D721Med (cell line): ENCODE measurements at regions not wholly inside any gene's neighbourhood (a gene's known extent, or its start where the extent isn't known, plus 50 kb on each side); places are given as distances from the start of the nearest gene placed in this dataset.

Experiments used
- DNase-seq: peaks from one replicate; pipeline ENCODE4 v3.0.0; 2011; ENCODE audit warnings: low spot score; ENCODE audit not compliant: insufficient read length
- FAIRE-seq: peaks from 2 replicates; lab custom pipeline; 2011; peaks lifted over from hg19 to GRCh38; lab: Jason Lieb, UNC
- TF ChIP-seq, protein P1 (sequence below): IDR thresholded peaks from 2 replicates; pipeline ENCODE4 v1.5.1; 2012; ENCODE audit warnings: mild to moderate bottlenecking, control low read depth; ENCODE audit not compliant: insufficient read depth; ENCODE audit errors: missing control alignments

GRCh38 chrX:121150217-121150616, 102.8 kb downstream of the GLUD2 start:
- no peak for FAIRE-seq
- no peak for DNase-seq
- TF ChIP-seq, protein P1, sequence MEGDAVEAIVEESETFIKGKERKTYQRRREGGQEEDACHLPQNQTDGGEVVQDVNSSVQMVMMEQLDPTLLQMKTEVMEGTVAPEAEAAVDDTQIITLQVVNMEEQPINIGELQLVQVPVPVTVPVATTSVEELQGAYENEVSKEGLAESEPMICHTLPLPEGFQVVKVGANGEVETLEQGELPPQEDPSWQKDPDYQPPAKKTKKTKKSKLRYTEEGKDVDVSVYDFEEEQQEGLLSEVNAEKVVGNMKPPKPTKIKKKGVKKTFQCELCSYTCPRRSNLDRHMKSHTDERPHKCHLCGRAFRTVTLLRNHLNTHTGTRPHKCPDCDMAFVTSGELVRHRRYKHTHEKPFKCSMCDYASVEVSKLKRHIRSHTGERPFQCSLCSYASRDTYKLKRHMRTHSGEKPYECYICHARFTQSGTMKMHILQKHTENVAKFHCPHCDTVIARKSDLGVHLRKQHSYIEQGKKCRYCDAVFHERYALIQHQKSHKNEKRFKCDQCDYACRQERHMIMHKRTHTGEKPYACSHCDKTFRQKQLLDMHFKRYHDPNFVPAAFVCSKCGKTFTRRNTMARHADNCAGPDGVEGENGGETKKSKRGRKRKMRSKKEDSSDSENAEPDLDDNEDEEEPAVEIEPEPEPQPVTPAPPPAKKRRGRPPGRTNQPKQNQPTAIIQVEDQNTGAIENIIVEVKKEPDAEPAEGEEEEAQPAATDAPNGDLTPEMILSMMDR = no peak

- FAIRE-seq (no peak), DNase-seq (no peak)
- TF ChIP-seq, protein P1 = no peak
These were observed 103.9 kb downstream of the GLUD2 start for GRCh38 chrX:121151293-121151692.

- no peak for DNase-seq
- FAIRE-seq = no peak
- TF ChIP-seq, protein P1 = no peak
These were observed 107.5 kb downstream of the GLUD2 start for GRCh38 chrX:121154858-121155404.

- TF ChIP-seq, protein P1 = no peak
- FAIRE-seq (no peak), DNase-seq (no peak)
These were observed 113.6 kb downstream of the GLUD2 start for GRCh38 chrX:121160987-121161386.

DNA sequence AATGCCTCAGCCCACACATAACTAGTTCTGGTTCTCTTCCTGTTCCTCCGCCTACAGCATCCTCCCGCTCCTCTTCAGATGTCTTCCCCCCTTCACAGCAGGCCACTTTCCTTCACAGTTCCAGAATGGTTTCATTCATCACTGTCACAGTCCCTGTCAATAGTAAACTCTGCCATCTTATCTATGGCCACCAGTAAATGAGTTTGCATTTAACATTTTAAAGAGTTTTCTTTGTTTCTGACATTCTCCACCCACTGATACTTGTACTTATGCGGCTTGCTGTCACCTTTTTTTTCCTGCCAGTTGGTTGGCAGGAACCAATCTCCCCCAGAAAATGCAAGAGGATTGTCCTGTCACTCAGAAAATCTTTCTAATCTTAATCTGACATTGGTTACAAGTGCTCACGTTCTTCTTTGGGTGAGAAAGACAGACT, 114.1 kb downstream of the GLUD2 start:
- DNase-seq = no peak
- FAIRE-seq = no peak
- TF ChIP-seq, protein P1 = no peak

- no peak for DNase-seq
- FAIRE-seq = no peak
These were observed 116.0 kb downstream of the GLUD2 start for GRCh38 chrX:121163443-121163842.

DNA sequence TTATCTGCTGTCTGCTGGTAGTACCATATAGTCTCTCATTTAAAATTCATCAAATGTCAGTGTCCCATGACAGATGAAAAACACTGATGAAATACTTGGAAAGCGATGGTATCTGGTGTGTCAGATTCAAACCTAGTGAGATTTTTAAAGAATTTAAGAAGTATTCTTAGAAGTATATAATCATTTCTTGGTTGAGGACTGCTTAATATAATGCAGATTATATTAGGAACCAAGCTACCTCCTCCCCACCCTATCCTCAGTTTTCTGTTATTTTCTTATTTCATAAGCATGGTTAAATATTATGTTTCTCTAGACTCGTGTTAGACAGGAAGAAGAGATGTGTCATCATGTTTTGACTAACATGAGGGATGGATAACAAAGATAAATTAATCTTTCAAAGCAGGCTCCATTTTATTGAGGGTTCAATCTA, 118.5 kb downstream of the GLUD2 start:
- FAIRE-seq (no peak), DNase-seq (no peak)

More at GRCh38 chrX:121163443-121163842, 116.0 kb downstream of the GLUD2 start:
- TF ChIP-seq, protein P1 = no peak

More for the DNA sequence above, 118.5 kb downstream of the GLUD2 start:
- TF ChIP-seq, protein P1 = no peak
